ENCODE measurements at regions not wholly inside any gene's neighbourhood (a gene's known extent, or its start where the extent isn't known, plus 50 kb on each side); places are given as distances from the start of the nearest gene placed in this dataset.

DNA sequence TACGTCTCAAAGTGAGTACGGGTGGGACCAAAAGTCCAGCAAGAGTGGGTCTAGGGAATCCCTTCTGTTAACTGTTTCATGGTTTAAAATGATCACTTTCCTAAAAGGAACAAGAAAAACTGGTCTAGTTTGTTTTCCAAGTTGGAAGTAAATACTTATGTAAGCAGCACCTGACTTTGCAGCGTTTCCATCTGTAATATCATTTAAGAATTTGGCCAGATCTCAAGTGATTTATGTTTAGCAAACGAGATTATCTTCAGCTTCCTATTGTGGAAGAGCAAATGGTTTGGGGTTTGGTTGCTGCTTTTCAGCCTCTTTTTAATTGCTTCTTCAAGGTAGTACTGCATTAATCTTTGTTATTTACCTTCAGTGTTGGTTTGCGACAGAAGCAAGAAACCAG is 50.4 kb downstream of the FHIP1A start:
- ChIA-PET CTCF (no interaction called here), POLR2A (no interaction called here)
- no peak overlapping the region for H3K4me3 ChIP-seq (ENCODE audit: control insufficient read depth in 1 of 7, extremely low read depth in 1 of 7, insufficient read depth in 4 of 7, low read depth in 2 of 7, low read length in 6 of 7)
- no peaks in the 10 kb centered on the region for H3K4me1 ChIP-seq (ENCODE audit: control extremely low read depth in 1 of 4, control insufficient read depth in 4 of 4, insufficient read depth in 4 of 4, low read length in 3 of 4)
- WGBS (ENCODE audit: insufficient coverage): 75% methylated on average over 1 of the region's 5 CpGs
- DNase-seq: no peak
- H3K27me3 ChIP-seq (replicated peaks in 2 of 5; ENCODE audit: control insufficient read depth in 4 of 5, insufficient read depth in 5 of 5, low read length in 4 of 5): peaks cover 0 to 3% (median 0%) of the 10 kb centered on the region in 5 experiments
- H3K27ac ChIP-seq (ENCODE audit: insufficient read depth in 1 of 2, low read depth in 1 of 2, low read length in 2 of 2, poor library complexity in 1 of 2, severe bottlenecking in 2 of 2): no peak overlapping the region
- H3K9me3 ChIP-seq (ENCODE audit: control extremely low read depth in 1 of 5, control insufficient read depth in 4 of 5, insufficient read depth in 2 of 5, low read depth in 1 of 5, low read length in 4 of 5): no peaks in the 10 kb centered on the region
- H3K36me3 ChIP-seq (ENCODE audit: control insufficient read depth in 4 of 4, insufficient read depth in 4 of 4, low read length in 3 of 4): no peaks in the 10 kb centered on the region

DNA sequence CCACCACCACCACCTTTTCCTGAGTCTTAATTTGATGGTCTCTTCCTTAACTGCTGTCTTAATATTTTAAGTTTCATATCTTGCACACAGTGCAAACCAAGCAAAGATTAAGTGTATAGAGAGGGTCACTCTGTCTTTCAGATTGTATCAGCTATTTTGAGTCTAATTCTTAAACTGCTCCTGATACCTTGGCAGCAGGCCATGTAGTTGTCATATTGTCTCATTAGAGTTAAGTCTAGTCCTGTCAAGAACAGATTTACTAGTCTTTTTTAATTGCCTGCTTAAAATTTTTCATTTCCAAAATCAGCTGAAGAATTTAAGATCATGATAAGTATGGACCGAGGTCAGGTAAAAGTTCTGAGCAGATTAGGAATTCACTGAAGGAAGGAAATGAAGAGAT is 51.5 kb downstream of the FHIP1A start:
- 100% methylated on average over 1 of the region's 1 CpG for WGBS (ENCODE audit: insufficient coverage)
- ChIA-PET CTCF (no interaction called here), POLR2A (no interaction called here)
- Histone ChIP-seq H3K4me1 (ENCODE audit: control extremely low read depth in 1 of 4, control insufficient read depth in 4 of 4, insufficient read depth in 4 of 4, low read length in 3 of 4) (no peaks in the 10 kb centered on the region), H3K9me3 (ENCODE audit: control extremely low read depth in 1 of 5, control insufficient read depth in 4 of 5, insufficient read depth in 2 of 5, low read depth in 1 of 5, low read length in 4 of 5) (no peaks in the 10 kb centered on the region), H3K4me3 (ENCODE audit: control insufficient read depth in 1 of 7, extremely low read depth in 1 of 7, insufficient read depth in 4 of 7, low read depth in 2 of 7, low read length in 6 of 7) (no peak overlapping the region), H3K36me3 (ENCODE audit: control insufficient read depth in 4 of 4, insufficient read depth in 4 of 4, low read length in 3 of 4) (no peaks in the 10 kb centered on the region), H3K27me3 (replicated peaks in 2 of 5; ENCODE audit: control insufficient read depth in 4 of 5, insufficient read depth in 5 of 5, low read length in 4 of 5) (peaks cover 0 to 2% (median 0%) of the 10 kb centered on the region in 5 experiments), H3K27ac (ENCODE audit: insufficient read depth in 1 of 2, low read depth in 1 of 2, low read length in 2 of 2, poor library complexity in 1 of 2, severe bottlenecking in 2 of 2) (no peak overlapping the region)
- no peak for DNase-seq

DNA sequence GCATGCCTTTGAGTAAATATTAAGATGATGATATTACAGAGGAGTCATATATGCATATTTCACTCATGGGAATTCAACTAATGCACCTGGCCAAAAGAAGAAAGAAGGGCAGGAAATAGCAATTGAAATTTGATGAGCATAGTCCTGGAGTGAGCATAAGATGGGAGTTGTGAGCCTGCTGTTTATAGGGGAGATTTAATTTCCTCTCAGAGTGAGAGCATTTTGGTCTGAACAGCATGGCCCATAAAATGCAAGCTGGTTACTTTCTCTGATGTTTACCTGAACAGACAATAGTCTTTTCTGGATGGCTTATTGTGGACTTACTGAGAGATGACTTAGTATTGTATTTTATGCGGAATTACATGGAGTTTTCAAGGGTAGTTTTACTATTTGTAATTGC is 53.6 kb downstream of the FHIP1A start:
- CTCF ChIA-PET: no interaction called here
- Histone ChIP-seq H3K4me1 (ENCODE audit: control extremely low read depth in 1 of 4, control insufficient read depth in 4 of 4, insufficient read depth in 4 of 4, low read length in 3 of 4) (no peaks in the 10 kb centered on the region), H3K4me3 (ENCODE audit: control insufficient read depth in 1 of 7, extremely low read depth in 1 of 7, insufficient read depth in 4 of 7, low read depth in 2 of 7, low read length in 6 of 7) (no peak overlapping the region), H3K36me3 (ENCODE audit: control insufficient read depth in 4 of 4, insufficient read depth in 4 of 4, low read length in 3 of 4) (no peaks in the 10 kb centered on the region), H3K27ac (ENCODE audit: insufficient read depth in 1 of 2, low read depth in 1 of 2, low read length in 2 of 2, poor library complexity in 1 of 2, severe bottlenecking in 2 of 2) (no peak overlapping the region), H3K27me3 (replicated peaks in 2 of 5; ENCODE audit: control insufficient read depth in 4 of 5, insufficient read depth in 5 of 5, low read length in 4 of 5) (no peaks in the 10 kb centered on the region), H3K9me3 (ENCODE audit: control extremely low read depth in 1 of 5, control insufficient read depth in 4 of 5, insufficient read depth in 2 of 5, low read depth in 1 of 5, low read length in 4 of 5) (no peaks in the 10 kb centered on the region)
- POLR2A ChIA-PET: no interaction called here
- no peak for DNase-seq
- 100% methylated on average over 1 of the region's 1 CpG for WGBS (ENCODE audit: insufficient coverage)

DNA sequence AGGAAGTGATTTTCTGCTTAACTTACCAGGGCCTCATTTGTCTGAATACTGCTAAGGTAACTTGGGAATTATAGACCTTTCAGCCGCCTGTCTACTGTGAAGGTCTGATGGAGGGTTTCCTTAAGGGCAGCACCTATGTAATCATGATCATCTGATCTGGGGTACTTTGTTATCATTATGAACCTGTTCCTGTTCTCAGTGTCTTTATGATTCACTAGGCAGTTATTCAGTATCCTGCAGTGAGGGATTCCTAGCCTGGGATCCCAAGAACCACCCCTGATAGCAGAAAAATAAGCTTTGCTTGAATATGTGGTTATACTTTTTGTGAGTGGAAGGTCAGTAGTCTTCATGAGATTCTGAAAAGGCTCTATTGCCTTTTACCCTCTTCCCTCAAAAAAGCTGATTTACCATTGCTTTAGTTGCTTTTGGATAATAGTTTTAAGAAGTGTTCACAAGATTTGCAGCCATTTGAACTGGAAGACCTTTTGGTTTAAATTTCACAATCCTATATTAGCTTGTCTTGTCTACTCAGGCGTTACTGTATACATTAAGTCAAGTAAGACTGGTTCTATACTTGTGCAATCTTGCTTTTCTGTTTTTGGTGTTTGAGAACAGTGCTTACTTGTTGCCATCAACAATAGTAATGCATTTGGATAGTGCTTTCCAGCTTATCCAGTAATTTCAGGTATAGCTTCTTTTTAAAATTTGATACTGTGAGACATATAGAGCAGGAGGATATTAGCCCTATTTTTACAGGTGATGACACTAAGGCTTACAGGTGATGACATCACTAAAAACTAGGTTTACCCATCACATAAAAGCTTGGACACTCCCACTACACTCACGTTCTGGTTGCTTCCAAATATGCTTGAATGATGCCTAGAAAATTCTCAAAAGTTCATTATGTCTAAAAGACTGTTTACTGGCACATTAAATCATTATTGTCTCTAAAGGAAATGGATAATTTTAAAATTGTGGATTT is 60.0 kb downstream of the FHIP1A start:
- H3K9me3 ChIP-seq (ENCODE audit: control extremely low read depth in 1 of 5, control insufficient read depth in 4 of 5, insufficient read depth in 2 of 5, low read depth in 1 of 5, low read length in 4 of 5): peaks cover 0 to 2% (median 0%) of the 10 kb centered on the region in 5 experiments
- 88% methylated on average over 1 of the region's 3 CpGs for WGBS (ENCODE audit: insufficient coverage)

DNA sequence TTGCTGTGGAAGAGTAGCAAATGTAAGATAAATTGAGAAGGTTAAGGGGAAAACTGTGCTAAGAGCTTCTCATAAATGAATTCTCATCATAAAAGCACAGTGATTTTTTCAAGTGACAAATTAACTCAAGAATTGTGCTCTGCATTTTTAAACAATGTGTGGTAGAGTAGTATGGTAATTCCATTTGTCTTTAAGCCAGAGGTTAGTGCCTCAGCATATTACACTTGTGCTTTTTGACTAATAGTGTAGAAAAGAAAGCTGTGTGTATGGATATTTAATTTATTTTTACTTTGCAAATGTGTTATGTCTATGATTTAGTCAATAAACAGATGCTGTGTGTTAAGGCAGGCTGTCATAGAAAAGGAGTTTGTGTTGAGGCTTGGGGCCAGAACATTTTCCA is 61.0 kb downstream of the FHIP1A start:
- H3K27me3 ChIP-seq (replicated peaks in 2 of 5; ENCODE audit: control insufficient read depth in 4 of 5, insufficient read depth in 5 of 5, low read length in 4 of 5): peaks cover 0 to 6% (median 3%) of the 10 kb centered on the region in 5 experiments
- no peaks in the 10 kb centered on the region for H3K4me1 ChIP-seq (ENCODE audit: control extremely low read depth in 1 of 4, control insufficient read depth in 4 of 4, insufficient read depth in 4 of 4, low read length in 3 of 4)
- DNase-seq: no peak
- peaks cover 0 to 2% (median 0%) of the 10 kb centered on the region in 5 experiments for H3K9me3 ChIP-seq (ENCODE audit: control extremely low read depth in 1 of 5, control insufficient read depth in 4 of 5, insufficient read depth in 2 of 5, low read depth in 1 of 5, low read length in 4 of 5)
- H3K27ac ChIP-seq (ENCODE audit: insufficient read depth in 1 of 2, low read depth in 1 of 2, low read length in 2 of 2, poor library complexity in 1 of 2, severe bottlenecking in 2 of 2): no peak overlapping the region
- CTCF ChIA-PET: no interaction called here
- POLR2A ChIA-PET: no interaction called here
- no peak overlapping the region for H3K4me3 ChIP-seq (ENCODE audit: control insufficient read depth in 1 of 7, extremely low read depth in 1 of 7, insufficient read depth in 4 of 7, low read depth in 2 of 7, low read length in 6 of 7)
- no peaks in the 10 kb centered on the region for H3K36me3 ChIP-seq (ENCODE audit: control insufficient read depth in 4 of 4, insufficient read depth in 4 of 4, low read length in 3 of 4)

More for the DNA sequence above, 60.0 kb downstream of the FHIP1A start:
- Histone ChIP-seq H3K27ac (ENCODE audit: insufficient read depth in 1 of 2, low read depth in 1 of 2, low read length in 2 of 2, poor library complexity in 1 of 2, severe bottlenecking in 2 of 2) (no peak overlapping the region), H3K27me3 (replicated peaks in 2 of 5; ENCODE audit: control insufficient read depth in 4 of 5, insufficient read depth in 5 of 5, low read length in 4 of 5) (peaks cover 0 to 6% (median 3%) of the 10 kb centered on the region in 5 experiments), H3K36me3 (ENCODE audit: control insufficient read depth in 4 of 4, insufficient read depth in 4 of 4, low read length in 3 of 4) (no peaks in the 10 kb centered on the region), H3K4me3 (ENCODE audit: control insufficient read depth in 1 of 7, extremely low read depth in 1 of 7, insufficient read depth in 4 of 7, low read depth in 2 of 7, low read length in 6 of 7) (no peak overlapping the region), H3K4me1 (ENCODE audit: control extremely low read depth in 1 of 4, control insufficient read depth in 4 of 4, insufficient read depth in 4 of 4, low read length in 3 of 4) (no peaks in the 10 kb centered on the region)
- no peak for DNase-seq
- CTCF ChIA-PET: no interaction called here
- POLR2A ChIA-PET: no interaction called here

DNA sequence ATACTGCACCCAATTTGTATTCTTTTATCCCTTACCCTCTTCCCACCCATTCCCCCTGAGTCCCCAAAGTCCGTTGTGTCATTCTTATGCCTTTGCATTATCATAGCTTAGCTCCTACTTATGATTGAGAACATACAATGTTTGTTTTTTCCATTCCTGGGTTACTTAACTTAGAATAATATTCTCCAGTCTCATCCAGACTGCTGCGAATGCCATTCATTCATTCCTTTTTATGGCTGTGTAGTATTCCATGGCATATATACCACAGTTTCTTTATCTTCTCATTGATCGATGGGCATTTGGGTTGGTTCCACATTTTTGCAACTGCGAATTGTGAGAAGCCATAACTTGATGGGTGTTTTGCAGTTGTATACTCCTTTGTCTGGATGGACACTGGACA is 62.8 kb downstream of the FHIP1A start:
- peaks cover 0 to 2% (median 0%) of the 10 kb centered on the region in 5 experiments for H3K9me3 ChIP-seq (ENCODE audit: control extremely low read depth in 1 of 5, control insufficient read depth in 4 of 5, insufficient read depth in 2 of 5, low read depth in 1 of 5, low read length in 4 of 5)
- POLR2A ChIA-PET: no interaction called here
- no peak overlapping the region for H3K4me3 ChIP-seq (ENCODE audit: control insufficient read depth in 1 of 7, extremely low read depth in 1 of 7, insufficient read depth in 4 of 7, low read depth in 2 of 7, low read length in 6 of 7)
- H3K27me3 ChIP-seq (replicated peaks in 2 of 5; ENCODE audit: control insufficient read depth in 4 of 5, insufficient read depth in 5 of 5, low read length in 4 of 5): peaks cover 0 to 6% (median 3%) of the 10 kb centered on the region in 5 experiments
- DNase-seq: no peak
- no peaks in the 10 kb centered on the region for H3K36me3 ChIP-seq (ENCODE audit: control insufficient read depth in 4 of 4, insufficient read depth in 4 of 4, low read length in 3 of 4)
- CTCF ChIA-PET: no interaction called here
- no peak overlapping the region for H3K27ac ChIP-seq (ENCODE audit: insufficient read depth in 1 of 2, low read depth in 1 of 2, low read length in 2 of 2, poor library complexity in 1 of 2, severe bottlenecking in 2 of 2)
- WGBS (ENCODE audit: insufficient coverage): 100% methylated on average over 1 of the region's 4 CpGs
- H3K4me1 ChIP-seq (ENCODE audit: control extremely low read depth in 1 of 4, control insufficient read depth in 4 of 4, insufficient read depth in 4 of 4, low read length in 3 of 4): no peaks in the 10 kb centered on the region

DNA sequence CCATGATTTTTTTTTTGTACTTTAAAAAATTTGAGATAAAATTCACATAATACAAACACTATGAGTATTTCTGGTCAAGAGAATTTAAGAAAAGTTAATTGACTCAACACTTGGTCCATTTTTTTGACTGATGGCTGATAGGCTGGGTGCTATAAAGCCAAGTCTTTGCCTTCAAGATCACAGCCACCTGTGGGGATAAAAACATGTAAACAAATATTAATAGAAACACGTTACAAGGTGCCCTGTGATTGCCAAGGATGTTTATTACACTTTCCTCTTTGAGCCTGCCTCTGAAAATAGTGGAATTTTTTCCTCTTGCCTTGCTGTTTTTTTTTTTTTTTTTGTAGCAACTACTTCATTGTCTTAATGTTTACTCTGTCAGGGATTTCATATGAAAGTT is 63.3 kb downstream of the FHIP1A start:
- no peak for DNase-seq
- WGBS (ENCODE audit: insufficient coverage): no CpG with 5 or more reads among the region's 1 CpG
- H3K9me3 ChIP-seq (ENCODE audit: control extremely low read depth in 1 of 5, control insufficient read depth in 4 of 5, insufficient read depth in 2 of 5, low read depth in 1 of 5, low read length in 4 of 5): peaks cover 0 to 2% (median 0%) of the 10 kb centered on the region in 5 experiments
- peaks cover 0 to 6% (median 3%) of the 10 kb centered on the region in 5 experiments for H3K27me3 ChIP-seq (replicated peaks in 2 of 5; ENCODE audit: control insufficient read depth in 4 of 5, insufficient read depth in 5 of 5, low read length in 4 of 5)
- H3K36me3 ChIP-seq (ENCODE audit: control insufficient read depth in 4 of 4, insufficient read depth in 4 of 4, low read length in 3 of 4): no peaks in the 10 kb centered on the region
- H3K27ac ChIP-seq (ENCODE audit: insufficient read depth in 1 of 2, low read depth in 1 of 2, low read length in 2 of 2, poor library complexity in 1 of 2, severe bottlenecking in 2 of 2): no peak overlapping the region
- POLR2A ChIA-PET: no interaction called here
- no peaks in the 10 kb centered on the region for H3K4me1 ChIP-seq (ENCODE audit: control extremely low read depth in 1 of 4, control insufficient read depth in 4 of 4, insufficient read depth in 4 of 4, low read length in 3 of 4)
- H3K4me3 ChIP-seq (ENCODE audit: control insufficient read depth in 1 of 7, extremely low read depth in 1 of 7, insufficient read depth in 4 of 7, low read depth in 2 of 7, low read length in 6 of 7): no peak overlapping the region
- CTCF ChIA-PET: interaction anchor here (0.7 kb wide), 1 partner anchor 465 kb away, joined by 3 read pairs; no protein-coding TSS in a partner anchor
